GM23248 (cell line): ENCODE measurements at regions not wholly inside any gene's neighbourhood (a gene's known extent, or its start where the extent isn't known, plus 50 kb on each side); places are given as distances from the start of the nearest gene placed in this dataset.

Source experiments
- DNase-seq: peaks from one replicate; pipeline ENCODE4 v3.0.0-alpha.2; 2015
- H2AFZ ChIP-seq: fragments of 200-600 bp; sonication (generic); 2 replicates; pipeline ENCODE4 v1.6.1; 2016; ENCODE audit warnings: antibody characterized with exemption
- H3F3A ChIP-seq: fragments of 200-600 bp; sonication (generic); 2 replicates; pipeline ENCODE4 v1.6.1; 2016; ENCODE audit warnings: mild to moderate bottlenecking, antibody characterized with exemption, mixed run types; ENCODE audit not compliant: insufficient read depth
- H3K27ac ChIP-seq: fragments of 200-600 bp; sonication (generic); 2 replicates; pipeline ENCODE4 v1.5.1; 2016; ENCODE audit warnings: mild to moderate bottlenecking
- H3K27me3 ChIP-seq: fragments of 200-600 bp; sonication (generic); replicated peaks from 2 replicates; pipeline ENCODE4 v1.6.1; 2016; ENCODE audit warnings: mild to moderate bottlenecking; ENCODE audit not compliant: insufficient read depth
- H3K36me3 ChIP-seq: fragments of 200-600 bp; sonication (generic); 2 replicates; pipeline ENCODE4 v1.6.1; 2016; ENCODE audit warnings: low read depth, mild to moderate bottlenecking
- H3K4me1 ChIP-seq: fragments of 200-600 bp; sonication (generic); 2 replicates; pipeline ENCODE4 v1.6.1; 2016; ENCODE audit warnings: mild to moderate bottlenecking; ENCODE audit not compliant: insufficient read depth
- H3K4me2 ChIP-seq: fragments of 200-600 bp; sonication (generic); one replicate; pipeline ENCODE4 v1.6.1; 2016; ENCODE audit warnings: mild to moderate bottlenecking; ENCODE audit not compliant: unreplicated experiment
- H3K4me3 ChIP-seq: fragments of 200-600 bp; sonication (generic); 2 replicates; pipeline ENCODE4 v1.5.1; 2016; ENCODE audit warnings: mild to moderate bottlenecking
- H3K79me2 ChIP-seq: fragments of 200-600 bp; sonication (generic); 2 replicates; pipeline ENCODE4 v1.6.1; 2016; ENCODE audit warnings: mild to moderate bottlenecking; ENCODE audit not compliant: insufficient read depth
- H3K9ac ChIP-seq: fragments of 200-600 bp; sonication (generic); 2 replicates; pipeline ENCODE4 v1.6.1; 2016; ENCODE audit warnings: mild to moderate bottlenecking
- H3K9me2 ChIP-seq: fragments of 200-600 bp; sonication (generic); 2 replicates; pipeline ENCODE4 v1.6.1; 2016; ENCODE audit warnings: mixed run types, mild to moderate bottlenecking, moderate library complexity; ENCODE audit not compliant: insufficient read depth
- H3K9me3 ChIP-seq: fragments of 200-600 bp; sonication (generic); one replicate; pipeline ENCODE4 v1.6.1; 2017; ENCODE audit warnings: low read depth
- H4K20me1 ChIP-seq: fragments of 200-600 bp; sonication (generic); 2 replicates; pipeline ENCODE4 v1.6.0; 2016; ENCODE audit not compliant: insufficient read depth
- EZH2 ChIP-seq: fragments of 200-600 bp; sonication (generic); IDR thresholded peaks from 2 replicates; pipeline ENCODE4 v1.6.1; 2018; ENCODE audit warnings: antibody characterized with exemption, mild to moderate bottlenecking; ENCODE audit not compliant: insufficient read depth, poor library complexity, severe bottlenecking
- EZH2phosphoT487 ChIP-seq: fragments of 200-600 bp; sonication (generic); IDR thresholded peaks from 2 replicates; pipeline ENCODE4 v1.6.1; 2018; ENCODE audit warnings: antibody characterized with exemption, moderate library complexity, mild to moderate bottlenecking, low read depth; ENCODE audit not compliant: insufficient read depth
- WGBS, 2 experiments: methylation state at CpG; one replicate each; pipeline ENCODE4 v1.1.6; 2015 to 2017; ENCODE audit warnings: low lambda C conversion rate in 2 of 2, low coverage in 1 of 2; ENCODE audit errors: missing lambda C conversion rate in 2 of 2; 5-methylcytosine and 5-hydroxymethylcytosine counted together
- in situ Hi-C: fragments of 300-500 bp; cut with MboI; formaldehyde crosslinking; loops from 2 replicates; pipeline ENCODE4 v1.15.0; 2020

- no peak overlapping the region for H2AFZ ChIP-seq
- no peak for DNase-seq
- H3K4me1 ChIP-seq: no peaks in the 10 kb centered on the region
- no peaks in the 10 kb centered on the region for H3K9me2 ChIP-seq
- no peak for TF ChIP-seq EZH2
- no peak for TF ChIP-seq EZH2phosphoT487
- H3K27me3 ChIP-seq: no peaks in the 10 kb centered on the region
- no peak overlapping the region for H3K27ac ChIP-seq
- no peaks in the 10 kb centered on the region for H3F3A ChIP-seq
- WGBS, 2 experiments: 23 to 28% methylated on average over 3 of the region's 3 CpGs
- no peaks in the 10 kb centered on the region for H3K36me3 ChIP-seq
- H3K9me3 ChIP-seq: no peaks in the 10 kb centered on the region
- no peak overlapping the region for H3K4me3 ChIP-seq
- in situ Hi-C loops: no loop called here
- H3K9ac ChIP-seq: no peak overlapping the region
- no peaks in the 10 kb centered on the region for H3K79me2 ChIP-seq
- no peak overlapping the region for H3K4me2 ChIP-seq
- no peaks in the 10 kb centered on the region for H4K20me1 ChIP-seq
Observed at GRCh38 chr3:68089572-68090011, 435.2 kb upstream of the SUCLG2 start.

- no peak overlapping the region for H3K27ac ChIP-seq
- H4K20me1 ChIP-seq: no peaks in the 10 kb centered on the region
- H3K4me3 ChIP-seq: no peak overlapping the region
- no peaks in the 10 kb centered on the region for H3K79me2 ChIP-seq
- no peak for DNase-seq
- in situ Hi-C loops: no loop called here
- no peak overlapping the region for H3K4me2 ChIP-seq
- TF ChIP-seq EZH2phosphoT487 (no peak), EZH2 (no peak)
- no peaks in the 10 kb centered on the region for H3K9me2 ChIP-seq
- H2AFZ ChIP-seq: no peak overlapping the region
- H3F3A ChIP-seq: no peaks in the 10 kb centered on the region
- H3K36me3 ChIP-seq: no peaks in the 10 kb centered on the region
- no peaks in the 10 kb centered on the region for H3K27me3 ChIP-seq
- no peak overlapping the region for H3K9ac ChIP-seq
- H3K9me3 ChIP-seq: no peaks in the 10 kb centered on the region
- 20 to 26% methylated on average over 3 of the region's 3 CpGs for WGBS, 2 experiments
- no peaks in the 10 kb centered on the region for H3K4me1 ChIP-seq
Observed at GRCh38 chr3:68088636-68089035, 434.2 kb upstream of the SUCLG2 start.

DNA sequence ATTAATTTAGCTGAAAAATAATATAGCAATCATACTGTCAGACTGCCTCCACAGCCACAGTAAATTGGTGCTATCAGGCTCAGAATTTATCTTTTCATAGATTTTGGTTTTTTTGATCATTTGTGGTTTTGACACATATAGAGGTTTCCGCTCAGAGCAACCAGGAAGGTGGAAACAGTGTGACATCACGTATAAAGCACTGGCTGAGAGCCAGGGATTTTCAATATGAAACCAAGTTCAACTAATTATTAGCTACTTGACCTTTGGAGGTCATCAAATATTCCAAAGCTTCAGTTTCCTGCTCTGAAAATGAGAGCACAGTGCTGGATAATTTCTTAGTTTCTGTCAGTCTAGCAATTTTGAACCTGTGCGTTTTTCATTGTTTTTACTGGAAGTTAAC, 433.8 kb upstream of the SUCLG2 start:
- Histone ChIP-seq H3K79me2 (no peaks in the 10 kb centered on the region), H4K20me1 (no peaks in the 10 kb centered on the region), H3K4me2 (no peak overlapping the region), H3K4me3 (no peak overlapping the region), H3K9me2 (no peaks in the 10 kb centered on the region), H3K9ac (no peak overlapping the region), H3K9me3 (no peaks in the 10 kb centered on the region), H3K4me1 (no peaks in the 10 kb centered on the region), H3K27me3 (no peaks in the 10 kb centered on the region), H3F3A (no peaks in the 10 kb centered on the region), H3K36me3 (no peaks in the 10 kb centered on the region), H2AFZ (no peak overlapping the region), H3K27ac (no peak overlapping the region)
- 11 to 16% methylated on average over 3 of the region's 3 CpGs for WGBS, 2 experiments
- no peak for DNase-seq
- TF ChIP-seq EZH2phosphoT487 (no peak), EZH2 (no peak)
- in situ Hi-C loops: no loop called here

DNA sequence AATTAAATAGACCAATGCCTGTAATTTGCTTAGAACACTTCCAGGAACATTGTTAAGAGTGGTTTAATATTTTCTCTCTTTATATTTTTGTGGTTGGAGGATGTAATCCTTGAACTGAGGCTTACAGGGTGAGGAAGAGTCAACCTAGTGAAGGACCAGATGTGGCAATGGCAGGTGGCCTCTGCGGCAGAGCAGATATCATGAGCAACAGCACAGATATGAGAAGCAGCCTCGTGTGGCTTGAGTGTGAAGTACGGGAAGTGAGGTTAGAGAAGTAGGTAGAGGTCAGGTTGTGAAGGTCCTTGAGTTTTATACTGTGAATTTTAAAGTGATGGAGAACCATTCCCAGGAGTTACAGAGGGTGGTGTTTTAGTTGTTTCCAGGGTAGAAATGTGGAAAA, 417.6 kb upstream of the SUCLG2 start:
- no peak for DNase-seq
- Histone ChIP-seq H3K79me2 (no peaks in the 10 kb centered on the region), H4K20me1 (no peaks in the 10 kb centered on the region), H2AFZ (no peak overlapping the region), H3K9me3 (no peaks in the 10 kb centered on the region), H3K4me1 (no peaks in the 10 kb centered on the region), H3K9ac (no peak overlapping the region), H3K4me2 (no peak overlapping the region), H3K36me3 (no peaks in the 10 kb centered on the region), H3K9me2 (no peaks in the 10 kb centered on the region), H3K27ac (no peak overlapping the region), H3K4me3 (no peak overlapping the region), H3F3A (no peaks in the 10 kb centered on the region), H3K27me3 (no peaks in the 10 kb centered on the region)
- TF ChIP-seq EZH2 (no peak), EZH2phosphoT487 (no peak)
- 28% methylated on average over 3 of the region's 3 CpGs for WGBS, 2 experiments
- in situ Hi-C loops: no loop called here

- DNase-seq: no peak
- H3K36me3 ChIP-seq: no peaks in the 10 kb centered on the region
- H3K27ac ChIP-seq: no peak overlapping the region
- H3K4me3 ChIP-seq: no peak overlapping the region
- H3K9ac ChIP-seq: no peak overlapping the region
- H2AFZ ChIP-seq: no peak overlapping the region
- H3K9me2 ChIP-seq: no peaks in the 10 kb centered on the region
- WGBS, 2 experiments: 17 to 19% methylated on average over 2 of the region's 2 CpGs
- H3K79me2 ChIP-seq: no peaks in the 10 kb centered on the region
- no peaks in the 10 kb centered on the region for H4K20me1 ChIP-seq
- no peaks in the 10 kb centered on the region for H3K27me3 ChIP-seq
- in situ Hi-C loops: no loop called here
- no peaks in the 10 kb centered on the region for H3K4me1 ChIP-seq
- no peaks in the 10 kb centered on the region for H3K9me3 ChIP-seq
- H3F3A ChIP-seq: no peaks in the 10 kb centered on the region
- TF ChIP-seq EZH2phosphoT487 (no peak), EZH2 (no peak)
- no peak overlapping the region for H3K4me2 ChIP-seq
Observed at GRCh38 chr3:68070186-68070585, 415.8 kb upstream of the SUCLG2 start.
